ENCODE measurements at regions not wholly inside any gene's neighbourhood (a gene's known extent, or its start where the extent isn't known, plus 50 kb on each side); places are given as distances from the start of the nearest gene placed in this dataset.

GRCh38 chr6:152874846-152875568 is 107.8 kb downstream of the FBXO5 start:
- ATAC-seq (no peak), DNase-seq (no peak)
- WGBS (ENCODE audit: insufficient coverage), result 74% methylated on average over 4 of the region's 6 CpGs
- Histone ChIP-seq H3K27ac (ENCODE audit: low read length) (no peak overlapping the region), H3K9me3 (ENCODE audit: control insufficient read depth, insufficient read depth, low read length) (no peaks in the 10 kb centered on the region), H3K4me3 (ENCODE audit: low read length) (no peak overlapping the region), H3K4me1 (ENCODE audit: control insufficient read depth, insufficient read depth, low read length) (no peaks in the 10 kb centered on the region), H3K27me3 (ENCODE audit: control insufficient read depth, insufficient read depth, low read length) (no peaks in the 10 kb centered on the region), H3K36me3 (ENCODE audit: control insufficient read depth, insufficient read depth, low read length) (no peaks in the 10 kb centered on the region)
- no peak overlapping the region for H3K4me3 Mint-ChIP-seq
- TF ChIP-seq CTCF (IDR thresholded peaks at IDR 0.05), result no peak
- H3K27ac Mint-ChIP-seq, result no peak overlapping the region
- H3K9me3 Mint-ChIP-seq, result peaks cover under 1% of the 10 kb centered on the region in 2 donors
- H3K27me3 Mint-ChIP-seq (ENCODE audit: low read depth in 2 of 2), result peaks cover 10 to 24% of the 10 kb centered on the region in 2 donors
- no peaks in the 10 kb centered on the region for H3K4me1 Mint-ChIP-seq
- H3K36me3 Mint-ChIP-seq, result peaks cover 9% of the 10 kb centered on the region
- intact Hi-C loops (cut with micrococcal nuclease), result no loop called here

GRCh38 chr6:152879681-152880080 is 103.2 kb downstream of the FBXO5 start:
- H3K36me3 Mint-ChIP-seq, result peaks cover 10% of the 10 kb centered on the region
- no peak for DNase-seq
- no peak overlapping the region for H3K27ac Mint-ChIP-seq
- H3K27ac ChIP-seq (ENCODE audit: low read length), result no peak overlapping the region
- H3K4me3 ChIP-seq (ENCODE audit: low read length), result no peak overlapping the region
- peaks cover 2% of the 10 kb centered on the region for H3K9me3 ChIP-seq (ENCODE audit: control insufficient read depth, insufficient read depth, low read length)
- ATAC-seq, result no peak
- intact Hi-C loops (cut with micrococcal nuclease), result no loop called here
- no peak for TF ChIP-seq CTCF (IDR thresholded peaks at IDR 0.05)
- no peaks in the 10 kb centered on the region for H3K4me1 Mint-ChIP-seq
- no peak overlapping the region for H3K4me3 Mint-ChIP-seq
- no peaks in the 10 kb centered on the region for H3K36me3 ChIP-seq (ENCODE audit: control insufficient read depth, insufficient read depth, low read length)
- peaks cover 3 to 11% of the 10 kb centered on the region in 2 donors for H3K27me3 Mint-ChIP-seq (ENCODE audit: low read depth in 2 of 2)
- H3K9me3 Mint-ChIP-seq, result peaks cover 2 to 3% of the 10 kb centered on the region in 2 donors
- H3K4me1 ChIP-seq (ENCODE audit: control insufficient read depth, insufficient read depth, low read length), result no peaks in the 10 kb centered on the region
- no peaks in the 10 kb centered on the region for H3K27me3 ChIP-seq (ENCODE audit: control insufficient read depth, insufficient read depth, low read length)

DNA sequence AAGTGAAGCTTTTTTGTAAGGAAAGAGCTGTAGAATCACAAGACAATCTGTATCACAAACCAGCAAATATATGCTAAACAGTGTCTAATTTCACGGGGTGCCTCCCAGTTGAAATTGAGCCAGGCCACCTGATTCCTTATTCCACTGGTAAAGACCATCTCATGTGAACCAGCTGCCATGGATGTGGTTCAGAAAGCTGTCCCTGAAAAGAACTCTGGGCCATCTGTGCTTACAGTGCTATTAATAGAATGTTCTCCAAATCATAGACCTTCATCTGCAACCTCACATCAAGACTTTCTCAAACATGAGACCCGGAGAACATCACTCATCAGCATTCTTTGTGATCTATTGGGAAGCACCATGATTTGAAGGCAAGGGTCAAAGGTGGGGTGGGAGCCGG is 89.7 kb downstream of the FBXO5 start:
- no peak overlapping the region for H3K4me3 ChIP-seq (ENCODE audit: low read length)
- ATAC-seq (no peak), DNase-seq (no peak)
- 82% methylated on average over 3 of the region's 3 CpGs for WGBS (ENCODE audit: insufficient coverage)
- no peaks in the 10 kb centered on the region for H3K9me3 ChIP-seq (ENCODE audit: control insufficient read depth, insufficient read depth, low read length)
- no peaks in the 10 kb centered on the region for H3K27me3 ChIP-seq (ENCODE audit: control insufficient read depth, insufficient read depth, low read length)
- H3K36me3 Mint-ChIP-seq, result no peaks in the 10 kb centered on the region
- peaks cover 0 to 6% of the 10 kb centered on the region in 2 donors for H3K4me1 Mint-ChIP-seq
- no peak for TF ChIP-seq CTCF (IDR thresholded peaks at IDR 0.05)
- H3K27ac Mint-ChIP-seq, result no peak overlapping the region
- H3K4me1 ChIP-seq (ENCODE audit: control insufficient read depth, insufficient read depth, low read length), result no peaks in the 10 kb centered on the region
- H3K9me3 Mint-ChIP-seq, result no peaks in the 10 kb centered on the region
- H3K27me3 Mint-ChIP-seq (ENCODE audit: low read depth in 2 of 2), result peaks cover 27 to 41% of the 10 kb centered on the region in 2 donors
- no peak overlapping the region for H3K27ac ChIP-seq (ENCODE audit: low read length)
- no peak overlapping the region for H3K4me3 Mint-ChIP-seq
- intact Hi-C loops (cut with micrococcal nuclease), result no loop called here
- no peaks in the 10 kb centered on the region for H3K36me3 ChIP-seq (ENCODE audit: control insufficient read depth, insufficient read depth, low read length)

DNA sequence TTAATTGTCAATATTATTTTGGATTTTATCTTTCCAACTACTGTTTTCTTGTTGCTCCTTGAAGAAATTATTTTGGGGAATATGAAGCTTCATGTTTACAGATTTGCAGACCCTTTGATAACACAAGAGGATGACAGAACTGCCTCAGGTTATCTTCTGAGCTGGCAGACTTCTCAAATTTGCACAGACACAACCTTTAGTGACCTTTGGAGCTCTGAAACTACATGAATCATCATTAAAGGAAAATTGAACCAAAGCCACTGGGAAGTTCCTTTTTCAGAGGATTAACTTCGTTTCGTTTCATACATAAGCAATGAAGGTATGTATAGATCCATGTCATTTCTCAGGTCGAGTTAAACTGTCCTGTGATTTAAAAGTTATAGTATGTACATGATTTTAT is 85.9 kb downstream of the FBXO5 start:
- Mint-ChIP-seq H3K36me3 (no peaks in the 10 kb centered on the region), H3K4me3 (no peak overlapping the region), H3K9me3 (no peaks in the 10 kb centered on the region), H3K27ac (no peak overlapping the region), H3K27me3 (ENCODE audit: low read depth in 2 of 2) (peaks cover 15 to 18% of the 10 kb centered on the region in 2 donors), H3K4me1 (peaks cover 0 to 6% of the 10 kb centered on the region in 2 donors)
- H3K36me3 ChIP-seq (ENCODE audit: control insufficient read depth, insufficient read depth, low read length), result no peaks in the 10 kb centered on the region
- no peaks in the 10 kb centered on the region for H3K4me1 ChIP-seq (ENCODE audit: control insufficient read depth, insufficient read depth, low read length)
- ATAC-seq (no peak), DNase-seq (no peak)
- H3K9me3 ChIP-seq (ENCODE audit: control insufficient read depth, insufficient read depth, low read length), result no peaks in the 10 kb centered on the region
- no peak for TF ChIP-seq CTCF (IDR thresholded peaks at IDR 0.05)
- no peak overlapping the region for H3K27ac ChIP-seq (ENCODE audit: low read length)
- intact Hi-C loops (cut with micrococcal nuclease), result no loop called here
- WGBS (ENCODE audit: insufficient coverage), result 37% methylated on average over 2 of the region's 3 CpGs
- no peak overlapping the region for H3K4me3 ChIP-seq (ENCODE audit: low read length)
- H3K27me3 ChIP-seq (ENCODE audit: control insufficient read depth, insufficient read depth, low read length), result peaks cover 2% of the 10 kb centered on the region

Data from natural killer cell (primary cell).